Liver (tissue), 8 donors: ENCODE measurements at regions not wholly inside any gene's neighbourhood (a gene's known extent, or its start where the extent isn't known, plus 50 kb on each side); places are given as distances from the start of the nearest gene placed in this dataset.

Experiments
- DNase-seq: peaks from one replicate; pipeline ENCODE4 v3.0.0-alpha.2; 2017; ENCODE audit warnings: low spot score
- H3K27ac ChIP-seq, 2 donors: one replicate each; pipeline ENCODE4 v1.7.0; 2013; ENCODE audit warnings: inconsistent platforms in 2 of 2, low read length in 2 of 2, control low read depth in 1 of 2, low read depth in 1 of 2, mild to moderate bottlenecking in 1 of 2
- H3K27me3 ChIP-seq, 4 donors: one replicate each; pipeline versions ENCODE4 v1.6.1 to v1.7.0; 2013; ENCODE audit warnings: low read length in 3 of 4, inconsistent platforms in 1 of 4, mild to moderate bottlenecking in 1 of 4, moderate library complexity in 1 of 4; ENCODE audit not compliant: control insufficient read depth in 4 of 4, insufficient read depth in 4 of 4
- H3K36me3 ChIP-seq, 4 donors: one replicate each; pipeline versions ENCODE4 v1.6.1 to v1.7.0; 2013; ENCODE audit warnings: low read length in 3 of 4, mild to moderate bottlenecking in 3 of 4, low read depth in 1 of 4, moderate library complexity in 1 of 4; ENCODE audit not compliant: control insufficient read depth in 4 of 4, insufficient read depth in 3 of 4
- H3K4me1 ChIP-seq, 4 donors: one replicate each; pipeline versions ENCODE4 v1.6.1 to v1.7.0; 2013; ENCODE audit warnings: low read length in 3 of 4, mild to moderate bottlenecking in 3 of 4, moderate library complexity in 1 of 4; ENCODE audit not compliant: control insufficient read depth in 4 of 4, insufficient read depth in 4 of 4
- H3K4me3 ChIP-seq, 3 donors: one replicate each; pipeline versions ENCODE4 v1.6.1 to v1.7.0; 2013; ENCODE audit warnings: low read length in 3 of 3, control low read depth in 1 of 3, low read depth in 1 of 3, mild to moderate bottlenecking in 1 of 3
- H3K9ac ChIP-seq, 2 donors: one replicate each; pipeline ENCODE4 v1.7.0; 2013; ENCODE audit warnings: low read length in 2 of 2, mild to moderate bottlenecking in 2 of 2, moderate library complexity in 2 of 2, control low read depth in 1 of 2, low read depth in 1 of 2
- H3K9me3 ChIP-seq, 4 donors: one replicate each; pipeline versions ENCODE4 v1.6.1 to v1.7.0; 2013; ENCODE audit warnings: low read length in 3 of 4; ENCODE audit not compliant: control insufficient read depth in 4 of 4
- CTCF ChIP-seq: fragments of 150-350 bp; IDR thresholded peaks from 2 replicates; pipeline ENCODE4 v1.5.1; 2017; ENCODE audit warnings: improper control_type of control experiment, low read depth, low read length; ENCODE audit not compliant: missing input control
- EGR1 ChIP-seq, 2 donors: IDR thresholded peaks; 2 replicates each; pipeline ENCODE4 v1.6.1; 2016 to 2018; ENCODE audit warnings: antibody characterized with exemption in 2 of 2, low read depth in 2 of 2
- FOXA1 ChIP-seq: IDR thresholded peaks from 2 replicates; pipeline ENCODE4 v1.6.1; 2016; ENCODE audit warnings: antibody characterized with exemption
- FOXA2 ChIP-seq: IDR thresholded peaks from 2 replicates; pipeline ENCODE4 v1.6.1; 2016; ENCODE audit warnings: antibody characterized with exemption
- HNF4A ChIP-seq, 2 donors: conservative IDR thresholded peaks; 2 replicates each; pipeline ENCODE4 v1.6.1; 2016; ENCODE audit warnings: antibody characterized with exemption in 2 of 2, mild to moderate bottlenecking in 2 of 2
- JUND ChIP-seq, 2 donors: IDR thresholded peaks; 2 replicates each; pipeline ENCODE4 v1.6.1; 2016; ENCODE audit warnings: antibody characterized with exemption in 2 of 2
- MAX ChIP-seq: IDR thresholded peaks from 2 replicates; pipeline ENCODE4 v1.6.1; 2016; ENCODE audit warnings: antibody characterized with exemption
- REST ChIP-seq: IDR thresholded peaks from 2 replicates; pipeline ENCODE4 v1.6.1; 2016; ENCODE audit warnings: antibody characterized with exemption, mild to moderate bottlenecking
- SP1 ChIP-seq: IDR thresholded peaks from 2 replicates; pipeline ENCODE4 v1.6.1; 2018; ENCODE audit warnings: antibody characterized with exemption, mild to moderate bottlenecking
- TAF1 ChIP-seq: conservative IDR thresholded peaks from 2 replicates; pipeline ENCODE4 v1.6.1; 2016; ENCODE audit warnings: antibody characterized with exemption, mild to moderate bottlenecking
- YY1 ChIP-seq: IDR thresholded peaks from 2 replicates; pipeline ENCODE4 v1.6.1; 2016; ENCODE audit warnings: antibody characterized with exemption, mild to moderate bottlenecking
- ZBTB33 ChIP-seq: IDR thresholded peaks from 2 replicates; pipeline ENCODE4 v1.6.1; 2016; ENCODE audit warnings: antibody characterized with exemption
- whole genome bisulfite sequencing: extraction: QIAGEN DNeasy Blood & Tissue Kit; methylation state at CpG from one replicate; pipeline ENCODE4 v1.1.7; 2013; 5-methylcytosine and 5-hydroxymethylcytosine counted together
- donor health status: healthy.
- donor health status: healthy.
- donor health status: healthy.
- donor health status: healthy.
- donor health status: healthy.

GRCh38 chr1:90557706-90558105 lies 159.4 kb downstream of the BARHL2 start (continued):
- TF ChIP-seq REST, result no peak

- Histone ChIP-seq H3K36me3 (no peaks in the 10 kb centered on the region), H3K27ac (no peak overlapping the region), H3K4me1 (no peaks in the 10 kb centered on the region), H3K9ac (no peak overlapping the region), H3K4me3 (no peak overlapping the region), H3K9me3 (no peaks in the 10 kb centered on the region), H3K27me3 (no peaks in the 10 kb centered on the region)
- 73% methylated on average over 12 of the region's 12 CpGs for WGBS
- no peak for TF ChIP-seq CTCF
- TF ChIP-seq SP1, result no peak
- TF ChIP-seq MAX, result no peak
- TF ChIP-seq FOXA2, result no peak
- TF ChIP-seq JUND (IDR thresholded peaks at IDR 0.05), result no peak
- DNase-seq, result no peak
Observed at GRCh38 chr1:90550626-90551406, 166.3 kb downstream of the BARHL2 start.

- Histone ChIP-seq H3K36me3 (no peaks in the 10 kb centered on the region), H3K4me1 (no peaks in the 10 kb centered on the region), H3K4me3 (no peak overlapping the region), H3K27ac (no peak overlapping the region), H3K9me3 (no peaks in the 10 kb centered on the region), H3K9ac (no peak overlapping the region), H3K27me3 (peaks cover 0 to 4% (median 0%) of the 10 kb centered on the region in 4 donors)
- DNase-seq, result no peak
- TF ChIP-seq ZBTB33, result no peak
- TF ChIP-seq FOXA1, result no peak
- no peak for TF ChIP-seq JUND (IDR thresholded peaks at IDR 0.05)
- TF ChIP-seq REST, result no peak
- TF ChIP-seq TAF1, result no peak
- no peak for TF ChIP-seq HNF4A (conservative IDR thresholded peaks at IDR 0.05)
- TF ChIP-seq YY1, result no peak
- TF ChIP-seq EGR1 (IDR thresholded peaks at IDR 0.05; ENCODE audit: low read depth in 2 of 2), result no peak
- no peak for TF ChIP-seq SP1
- 71% methylated on average over 4 of the region's 4 CpGs for WGBS
Observed at GRCh38 chr1:90544356-90544755, 172.7 kb downstream of the BARHL2 start.
